ENCODE measurements at regions not wholly inside any gene's neighbourhood (a gene's known extent, or its start where the extent isn't known, plus 50 kb on each side); places are given as distances from the start of the nearest gene placed in this dataset.

GRCh38 chr1:79695138-79695537, 688.6 kb upstream of the ADGRL4 start:
- H3K4me3 ChIP-seq (ENCODE audit: low read length), result no peak overlapping the region
- H4K20me1 ChIP-seq (ENCODE audit: insufficient read depth), result no peaks in the 10 kb centered on the region
- H2AFZ ChIP-seq (ENCODE audit: low read depth, low read length), result no peak overlapping the region
- no peaks in the 10 kb centered on the region for H3F3A ChIP-seq (ENCODE audit: insufficient read depth, low read length, poor library complexity, severe bottlenecking)
- H3K9me3 ChIP-seq (ENCODE audit: low read length), result no peaks in the 10 kb centered on the region
- H3K9ac ChIP-seq (ENCODE audit: low read length), result no peak overlapping the region
- no peak overlapping the region for H3K4me2 ChIP-seq (ENCODE audit: low read length)
- no peaks in the 10 kb centered on the region for H3K36me3 ChIP-seq (ENCODE audit: insufficient read depth, low read length)
- H3K27me3 ChIP-seq (ENCODE audit: insufficient read depth, low read depth, low read length), result no peaks in the 10 kb centered on the region
- H3K9me2 ChIP-seq (ENCODE audit: insufficient read depth, low read length), result no peaks in the 10 kb centered on the region
- H3K79me2 ChIP-seq (replicated peaks; ENCODE audit: insufficient read depth, low read length), result no peaks in the 10 kb centered on the region
- no peak overlapping the region for H3K27ac ChIP-seq (ENCODE audit: low read length)
- TF ChIP-seq POLR2AphosphoS5 (IDR thresholded peaks at IDR 0.05) (no peak), SMC3 (conservative IDR thresholded peaks at IDR 0.05; ENCODE audit: poor library complexity) (no peak), EP300 (conservative IDR thresholded peaks at IDR 0.05; ENCODE audit: poor library complexity, severe bottlenecking) (no peak), EZH2 (IDR thresholded peaks at IDR 0.05; ENCODE audit: borderline replicate concordance, insufficient read depth, low read length, poor library complexity, severe bottlenecking) (no peak), RAD21 (conservative IDR thresholded peaks at IDR 0.05) (no peak), MXI1 (conservative IDR thresholded peaks at IDR 0.05; ENCODE audit: poor library complexity, severe bottlenecking) (no peak), TAF1 (IDR thresholded peaks at IDR 0.05; ENCODE audit: low read depth) (no peak), CTCF (IDR thresholded peaks at IDR 0.05; ENCODE audit: poor library complexity, severe bottlenecking) (no peak)

GRCh38 chr1:79694241-79694640, 687.7 kb upstream of the ADGRL4 start:
- TF ChIP-seq RAD21 (conservative IDR thresholded peaks at IDR 0.05), result no peak
- TF ChIP-seq CTCF (IDR thresholded peaks at IDR 0.05; ENCODE audit: poor library complexity, severe bottlenecking), result no peak
- no peak for TF ChIP-seq SMC3 (conservative IDR thresholded peaks at IDR 0.05; ENCODE audit: poor library complexity)
- no peaks in the 10 kb centered on the region for H3F3A ChIP-seq (ENCODE audit: insufficient read depth, low read length, poor library complexity, severe bottlenecking)
- no peak overlapping the region for H3K9ac ChIP-seq (ENCODE audit: low read length)
- H2AFZ ChIP-seq (ENCODE audit: low read depth, low read length), result no peak overlapping the region
- H3K9me2 ChIP-seq (ENCODE audit: insufficient read depth, low read length), result no peaks in the 10 kb centered on the region
- H3K36me3 ChIP-seq (ENCODE audit: insufficient read depth, low read length), result no peaks in the 10 kb centered on the region
- no peaks in the 10 kb centered on the region for H3K79me2 ChIP-seq (replicated peaks; ENCODE audit: insufficient read depth, low read length)
- no peaks in the 10 kb centered on the region for H3K9me3 ChIP-seq (ENCODE audit: low read length)
- H4K20me1 ChIP-seq (ENCODE audit: insufficient read depth), result no peaks in the 10 kb centered on the region
- no peak overlapping the region for H3K27ac ChIP-seq (ENCODE audit: low read length)
- no peaks in the 10 kb centered on the region for H3K27me3 ChIP-seq (ENCODE audit: insufficient read depth, low read depth, low read length)
- H3K4me2 ChIP-seq (ENCODE audit: low read length), result no peak overlapping the region
- no peak overlapping the region for H3K4me3 ChIP-seq (ENCODE audit: low read length)

GRCh38 chr1:79693441-79694114, 687.0 kb upstream of the ADGRL4 start:
- no peaks in the 10 kb centered on the region for H3K9me2 ChIP-seq (ENCODE audit: insufficient read depth, low read length)
- H3K4me3 ChIP-seq (ENCODE audit: low read length), result no peak overlapping the region
- H3K27ac ChIP-seq (ENCODE audit: low read length), result no peak overlapping the region
- no peaks in the 10 kb centered on the region for H3K79me2 ChIP-seq (replicated peaks; ENCODE audit: insufficient read depth, low read length)
- H3K36me3 ChIP-seq (ENCODE audit: insufficient read depth, low read length), result no peaks in the 10 kb centered on the region
- TF ChIP-seq CTCF (IDR thresholded peaks at IDR 0.05; ENCODE audit: poor library complexity, severe bottlenecking), result no peak
- TF ChIP-seq RAD21 (conservative IDR thresholded peaks at IDR 0.05), result no peak
- no peak for TF ChIP-seq EP300 (conservative IDR thresholded peaks at IDR 0.05; ENCODE audit: poor library complexity, severe bottlenecking)
- TF ChIP-seq POLR2AphosphoS5 (IDR thresholded peaks at IDR 0.05), result no peak
- TF ChIP-seq MXI1 (conservative IDR thresholded peaks at IDR 0.05; ENCODE audit: poor library complexity, severe bottlenecking), result no peak
- no peak for TF ChIP-seq SMC3 (conservative IDR thresholded peaks at IDR 0.05; ENCODE audit: poor library complexity)
- no peak for TF ChIP-seq TAF1 (IDR thresholded peaks at IDR 0.05; ENCODE audit: low read depth)
- no peak for TF ChIP-seq EZH2 (IDR thresholded peaks at IDR 0.05; ENCODE audit: borderline replicate concordance, insufficient read depth, low read length, poor library complexity, severe bottlenecking)
- TF ChIP-seq REST (IDR thresholded peaks at IDR 0.05; ENCODE audit: borderline replicate concordance), result no peak
- no peak overlapping the region for H3K9ac ChIP-seq (ENCODE audit: low read length)
- H4K20me1 ChIP-seq (ENCODE audit: insufficient read depth), result no peaks in the 10 kb centered on the region
- no peaks in the 10 kb centered on the region for H3K9me3 ChIP-seq (ENCODE audit: low read length)
- no peak overlapping the region for H3K4me2 ChIP-seq (ENCODE audit: low read length)
- H2AFZ ChIP-seq (ENCODE audit: low read depth, low read length), result no peak overlapping the region
- no peaks in the 10 kb centered on the region for H3F3A ChIP-seq (ENCODE audit: insufficient read depth, low read length, poor library complexity, severe bottlenecking)
- H3K27me3 ChIP-seq (ENCODE audit: insufficient read depth, low read depth, low read length), result no peaks in the 10 kb centered on the region

Data from neural cell (in vitro differentiated cells).